HCT116 (cell line): ENCODE measurements at regions not wholly inside any gene's neighbourhood (a gene's known extent, or its start where the extent isn't known, plus 50 kb on each side); places are given as distances from the start of the nearest gene placed in this dataset.

Source experiments
- ATAC-seq: fragments of 200-7000 bp; cut with Tn5 transposase; 2 replicates; pipeline ENCODE4 v1.9.1; 2020; ENCODE audit warnings: mild to moderate bottlenecking, moderate library complexity
- BruUV-seq: library from RNA; stranded (reverse); fragments of 400-500 nt; replicated peaks from 2 replicates; lab custom pipeline; 2021; lab: Mats Ljungman, UMichigan
- CTCF ChIA-PET: fragments of 300-600 bp; sonication (Branson Sonifier 250); formaldehyde crosslinking; loops from one replicate; lab custom pipeline; 2021; ENCODE audit warnings: antibody characterized with exemption; lab: Charles Lee
- POLR2A ChIA-PET: fragments of 300-600, 350-600 bp; sonication (Branson Sonifier 250); formaldehyde crosslinking; loops from one replicate; lab custom pipeline; 2021; ENCODE audit warnings: antibody characterized with exemption; lab: Charles Lee
- RAD21 ChIA-PET, 2 experiments: fragments of 300-600 bp; sonication (Branson Sonifier 250); formaldehyde crosslinking; loops; one replicate each; lab custom pipeline; 2023; ENCODE audit warnings: low total read pairs in 2 of 2; ENCODE audit not compliant: uncharacterized antibody in 2 of 2, unreplicated experiment in 2 of 2, low non-redundant PET in 1 of 2; lab: Charles Lee
- DNase-seq: peaks from one replicate; pipeline ENCODE4 v3.0.0-alpha.2; 2010; ENCODE audit warnings: low read depth, low spot score
- H2AFZ ChIP-seq: fragments of 200-600 bp; shearing (Covaris generic), sonication (generic); 2 replicates; pipeline ENCODE4 v1.6.1; 2017; ENCODE audit warnings: low read depth, mixed run types, mixed read lengths, antibody characterized with exemption, low read length; ENCODE audit not compliant: poor library complexity, severe bottlenecking
- H3K27ac ChIP-seq: 2 replicates; pipeline ENCODE4 v1.5.1; 2012; ENCODE audit warnings: low read depth, low read length
- H3K27me3 ChIP-seq: fragments of 200-600 bp; sonication (generic); 2 replicates; pipeline ENCODE4 v1.6.1; 2016; ENCODE audit warnings: mixed run types, low read length, mixed read lengths; ENCODE audit not compliant: insufficient read depth
- H3K36me3 ChIP-seq, 2 experiments: fragments of 200-500 bp in 1 of 2; fragments of 200-600 bp in 1 of 2; sonication (Bioruptor generic) in 1 of 2; sonication (generic) in 1 of 2; 2 replicates each; pipeline versions ENCODE4 v1.5.1 to v1.6.1; 2014 to 2016; ENCODE audit warnings: low read length in 2 of 2, inconsistent platforms in 1 of 2, mixed read lengths in 1 of 2, mixed run types in 1 of 2; ENCODE audit not compliant: insufficient read depth in 2 of 2, control insufficient read depth in 1 of 2
- H3K4me1 ChIP-seq, 2 experiments: fragments of 200-600 bp in 1 of 2; sonication (generic) in 1 of 2; 2 replicates each; pipeline versions ENCODE4 v1.5.1 to v1.6.1; 2012 to 2017; ENCODE audit warnings: low read length in 2 of 2, inconsistent platforms in 1 of 2, mild to moderate bottlenecking in 1 of 2, mixed read lengths in 1 of 2, mixed run types in 1 of 2, moderate library complexity in 1 of 2; ENCODE audit not compliant: insufficient read depth in 2 of 2, control insufficient read depth in 1 of 2
- H3K4me2 ChIP-seq: fragments of 200-600 bp; sonication (generic); 2 replicates; pipeline ENCODE4 v1.6.1; 2017; ENCODE audit warnings: mixed run types, low read length, mixed read lengths
- H3K4me3 ChIP-seq, 2 experiments: fragments of 200-600 bp in 1 of 2; sonication (generic) in 1 of 2; replicated peaks in 1 of 2; 2 replicates each; pipeline ENCODE4 v1.5.1; 2011 to 2016; ENCODE audit warnings: low read length in 2 of 2, control low read depth in 1 of 2, low read depth in 1 of 2, mild to moderate bottlenecking in 1 of 2, mixed read lengths in 1 of 2, mixed run types in 1 of 2
- H3K79me2 ChIP-seq: fragments of 200-600 bp; sonication (generic); 2 replicates; pipeline ENCODE4 v1.6.1; 2017; ENCODE audit warnings: mild to moderate bottlenecking, mixed run types, low read length, moderate library complexity, mixed read lengths; ENCODE audit not compliant: insufficient read depth
- H3K9ac ChIP-seq: fragments of 200-600 bp; sonication (generic); 2 replicates; pipeline ENCODE4 v1.6.1; 2016; ENCODE audit warnings: low read length, mixed read lengths
- H3K9me2 ChIP-seq: fragments of 200-600 bp; sonication (generic), shearing (Covaris generic); 2 replicates; pipeline ENCODE4 v1.6.1; 2017; ENCODE audit warnings: mixed run types, mild to moderate bottlenecking, moderate library complexity; ENCODE audit not compliant: insufficient read depth
- H3K9me3 ChIP-seq, 2 experiments: fragments of 200-500 bp in 1 of 2; fragments of 200-600 bp in 1 of 2; sonication (Bioruptor generic) in 1 of 2; sonication (generic) in 1 of 2; 2 replicates each; pipeline ENCODE4 v1.6.1; 2014 to 2017; ENCODE audit warnings: low read length in 2 of 2, mixed read lengths in 2 of 2, inconsistent platforms in 1 of 2, low read depth in 1 of 2, mild to moderate bottlenecking in 1 of 2, mixed run types in 1 of 2, moderate library complexity in 1 of 2; ENCODE audit not compliant: control insufficient read depth in 1 of 2, insufficient read depth in 1 of 2
- H4K20me1 ChIP-seq: fragments of 200-600 bp; sonication (generic), shearing (Covaris generic); 2 replicates; pipeline ENCODE4 v1.6.1; 2017; ENCODE audit warnings: mixed run types, mild to moderate bottlenecking, moderate library complexity; ENCODE audit not compliant: insufficient read depth
- ATF3 ChIP-seq: IDR thresholded peaks from 2 replicates; pipeline ENCODE4 v1.6.1; 2012
- CBX3 ChIP-seq: IDR thresholded peaks from 2 replicates; pipeline ENCODE4 v1.6.1; 2012; ENCODE audit warnings: low read depth
- EGR1 ChIP-seq: IDR thresholded peaks from 2 replicates; pipeline ENCODE4 v1.6.1; 2012; ENCODE audit warnings: low read depth
- JUND ChIP-seq: IDR thresholded peaks from 2 replicates; pipeline ENCODE4 v1.6.1; 2012
- POLR2AphosphoS5 ChIP-seq: IDR thresholded peaks from 2 replicates; pipeline ENCODE4 v1.6.1; 2011; ENCODE audit warnings: mild to moderate bottlenecking, low read depth, low read length, moderate library complexity
- RAD21 ChIP-seq: IDR thresholded peaks from 2 replicates; pipeline ENCODE4 v1.6.1; 2012; ENCODE audit warnings: low read depth, mild to moderate bottlenecking
- SIN3A ChIP-seq: IDR thresholded peaks from 2 replicates; pipeline ENCODE4 v1.6.1; 2012; ENCODE audit warnings: low read depth
- SRF ChIP-seq: IDR thresholded peaks from 2 replicates; pipeline ENCODE4 v1.6.1; 2012; ENCODE audit warnings: low read depth
- TCF7L2 ChIP-seq: IDR thresholded peaks from 2 replicates; pipeline ENCODE4 v1.7.0; 2011; ENCODE audit warnings: borderline replicate concordance, inconsistent platforms; ENCODE audit not compliant: insufficient read depth, insufficient read length; ENCODE audit errors: extremely low read depth
- ZBTB33 ChIP-seq: IDR thresholded peaks from 2 replicates; pipeline ENCODE4 v1.6.1; 2011; ENCODE audit warnings: mild to moderate bottlenecking, low read length, moderate library complexity; ENCODE audit not compliant: insufficient replicate concordance; ENCODE audit errors: extremely low read depth
- ZFX ChIP-seq: fragments of 450-650 bp; IDR thresholded peaks from 2 replicates; pipeline ENCODE4 v1.6.1; 2017
- ZNF274 ChIP-seq: fragments of 200-500 bp; sonication (Bioruptor generic); IDR thresholded peaks from 2 replicates; pipeline ENCODE4 v1.6.1; 2014; ENCODE audit warnings: mild to moderate bottlenecking, low read depth, low read length, inconsistent platforms
- intact Hi-C: fragments of 100-400 bp; cut with micrococcal nuclease; formaldehyde crosslinking; loops from 2 replicates; pipeline ENCODE4 v1.10.0; 2022

GRCh38 chr2:126382998-126383397 lies 273.0 kb upstream of the GYPC start:
- no TSS peak for BruUV-seq
- Histone ChIP-seq H3K9ac (no peak overlapping the region), H2AFZ (no peak overlapping the region), H3K4me1 (no peaks in the 10 kb centered on the region), H3K9me3 (peaks cover 5 to 6% of the 10 kb centered on the region in 2 experiments; a peak in 2 of 4 replicates), H3K27ac (no peak overlapping the region), H3K4me2 (no peak overlapping the region), H3K79me2 (no peaks in the 10 kb centered on the region), H3K36me3 (no peaks in the 10 kb centered on the region), H3K4me3 (no peak overlapping the region), H3K27me3 (no peaks in the 10 kb centered on the region), H4K20me1 (no peaks in the 10 kb centered on the region), H3K9me2 (no peaks in the 10 kb centered on the region)
- POLR2A ChIA-PET: no interaction called here
- no peak for DNase-seq
- ATAC-seq: no peak
- CTCF ChIA-PET: no interaction called here
- intact Hi-C loops: no loop called here
- RAD21 ChIA-PET: no interaction called here
- no peak for TF ChIP-seq ZBTB33
- no peak for TF ChIP-seq TCF7L2
- TF ChIP-seq CBX3: no peak
- TF ChIP-seq POLR2AphosphoS5: no peak
- TF ChIP-seq SRF: no peak
- TF ChIP-seq JUND: no peak
- TF ChIP-seq ZNF274: no peak

GRCh38 chr2:126383800-126384199 lies 272.2 kb upstream of the GYPC start:
- Histone ChIP-seq H3K9me3 (peaks cover 5 to 6% of the 10 kb centered on the region in 2 experiments; a peak in 2 of 4 replicates), H3K4me3 (no peak overlapping the region), H3K79me2 (no peaks in the 10 kb centered on the region), H2AFZ (no peak overlapping the region), H3K4me1 (no peaks in the 10 kb centered on the region), H3K27ac (no peak overlapping the region), H4K20me1 (no peaks in the 10 kb centered on the region), H3K9me2 (no peaks in the 10 kb centered on the region), H3K4me2 (no peak overlapping the region), H3K9ac (no peak overlapping the region), H3K36me3 (no peaks in the 10 kb centered on the region), H3K27me3 (no peaks in the 10 kb centered on the region)
- no peak for TF ChIP-seq TCF7L2
- TF ChIP-seq JUND: no peak
- no peak for TF ChIP-seq EGR1
- TF ChIP-seq SIN3A: no peak
- TF ChIP-seq RAD21: no peak
- TF ChIP-seq ZBTB33: no peak
- no peak for TF ChIP-seq ZFX
- no peak for TF ChIP-seq ATF3
- ChIA-PET CTCF (no interaction called here), POLR2A (no interaction called here), RAD21 (no interaction called here)
- BruUV-seq: no TSS peak
- no peak for ATAC-seq
- DNase-seq: no peak
- intact Hi-C loops: no loop called here
